ENCODE measurements at regions not wholly inside any gene's neighbourhood (a gene's known extent, or its start where the extent isn't known, plus 50 kb on each side); places are given as distances from the start of the nearest gene placed in this dataset.

GRCh38 chr3:106825962-106826605 is 551.2 kb upstream of the CCDC54 start:
- no peak for TF ChIP-seq POLR2AphosphoS5 (IDR thresholded peaks at IDR 0.05; ENCODE audit: low read depth, low read length)
- TF ChIP-seq POLR2A (IDR thresholded peaks at IDR 0.05; ENCODE audit: low read depth, low read length): no peak

Data from GM12891 (cell line).